Pancreas (tissue), 10 donors: ENCODE measurements at regions not wholly inside any gene's neighbourhood (a gene's known extent, or its start where the extent isn't known, plus 50 kb on each side); places are given as distances from the start of the nearest gene placed in this dataset.

Experiments
- ATAC-seq, 4 donors: fragments of 200-7000 bp; cut with Tn5 transposase; one replicate each; pipeline versions ENCODE4 v1.8.0 to v1.9.1; 2020; ENCODE audit warnings: mild to moderate bottlenecking in 4 of 4, moderate library complexity in 4 of 4
- DNase-seq, 6 donors: peaks; one replicate each; pipeline ENCODE4 v3.0.0-alpha.2; 2020
- FAIRE-seq: peaks from 2 replicates; lab custom pipeline; 2012; peaks lifted over from hg19 to GRCh38; lab: Jason Lieb, UNC
- H3K27ac ChIP-seq, 4 donors: fragments of 200-600 bp; sonication (generic); 1 replicate in 3 of 4; 2 replicates in 1 of 4; pipeline versions ENCODE4 v1.5.0 to v1.8.0; 2020
- H3K27me3 ChIP-seq, 4 donors: fragments of 200-600 bp; one replicate each; pipeline ENCODE4 v1.8.0; 2021
- H3K36me3 ChIP-seq, 3 donors: fragments of 200-600 bp; sonication (generic) in 1 of 3; one replicate each; pipeline versions ENCODE4 v1.5.0 to v1.8.0; 2020 to 2021
- H3K4me1 ChIP-seq, 3 donors: fragments of 200-600 bp; one replicate each; pipeline ENCODE4 v1.8.0; 2021
- H3K4me3 ChIP-seq, 4 donors: fragments of 200-600 bp; sonication (generic) in 2 of 4; one replicate each; pipeline versions ENCODE4 v1.5.0 to v1.8.0; 2020 to 2021
- H3K9me3 ChIP-seq, 4 donors: fragments of 200-600 bp; one replicate each; pipeline ENCODE4 v1.8.0; 2021
- CTCF ChIP-seq, 4 donors: fragments of 200-600 bp; sonication (generic) in 3 of 4; IDR thresholded peaks; one replicate each; pipeline versions ENCODE4 v1.5.0 to v1.8.0; 2021; ENCODE audit warnings: antibody characterized with exemption in 4 of 4
- WGBS, 2 donors: extraction: QIAGEN DNeasy Blood & Tissue Kit; methylation state at CpG; one replicate each; pipeline ENCODE4 v1.1.7; 2013; 5-methylcytosine and 5-hydroxymethylcytosine counted together
- intact Hi-C, 3 donors: fragments of 100-400 bp; cut with DNase I; formaldehyde crosslinking; loops; one replicate each; pipeline versions ENCODE4 v1.11.1 to v1.14.2; 2022
- donor health status: healthy with polysubstance abuse.
- donor health status: DM: no; HTN: no; CAD: no; lungs with moderate emphysema.
- donor health status: DM: no; HTN: no; CAD: no.
- donor health status: control.
- donor health status: control.
- donor health status: Bipolar disorder and iron deficiency.
- donor health status: DM: yes; HTN: yes; CAD: no.
- donor health status: DM: no; HTN: no; CAD: no.
- donor health status: DM: no; HTN: no; CAD: no.
- donor health status: DM: yes; HTN: yes; CAD: no.

- no peak for ATAC-seq
- Histone ChIP-seq H3K36me3 (no peaks in the 10 kb centered on the region), H3K27me3 (no peaks in the 10 kb centered on the region), H3K4me3 (no peak overlapping the region), H3K9me3 (no peaks in the 10 kb centered on the region), H3K4me1 (peaks cover 0 to 25% (median 0%) of the 10 kb centered on the region in 3 donors), H3K27ac (no peak overlapping the region)
- FAIRE-seq, result no peak
- no peak for TF ChIP-seq CTCF (IDR thresholded peaks at IDR 0.05)
- WGBS, 2 donors, result 63 to 70% methylated on average over 5 of the region's 5 CpGs
- intact Hi-C loops, result no loop called here
- DNase-seq, result no peak
Measured at GRCh38 chr6:105757512-105758200, 328.5 kb upstream of the PRDM1 start.

GRCh38 chr6:105755885-105756284, 330.3 kb upstream of the PRDM1 start:
- TF ChIP-seq CTCF (IDR thresholded peaks at IDR 0.05), result no peak
- FAIRE-seq, result no peak
- peaks cover 0 to 18% (median 0%) of the 10 kb centered on the region in 3 donors for H3K4me1 ChIP-seq
- intact Hi-C loops, result no loop called here
- 79 to 87% methylated on average over 4 of the region's 4 CpGs for WGBS, 2 donors
- H3K27ac ChIP-seq, result no peak overlapping the region
- no peaks in the 10 kb centered on the region for H3K9me3 ChIP-seq
- H3K27me3 ChIP-seq, result no peaks in the 10 kb centered on the region
- DNase-seq, result no peak
- no peak for ATAC-seq
- H3K36me3 ChIP-seq, result no peaks in the 10 kb centered on the region
- H3K4me3 ChIP-seq, result no peak overlapping the region

- Histone ChIP-seq H3K27ac (no peak overlapping the region), H3K4me1 (no peaks in the 10 kb centered on the region), H3K4me3 (no peak overlapping the region), H3K9me3 (no peaks in the 10 kb centered on the region), H3K27me3 (no peaks in the 10 kb centered on the region), H3K36me3 (no peaks in the 10 kb centered on the region)
- WGBS, 2 donors, result 53 to 59% methylated on average over 6 of the region's 6 CpGs
- ATAC-seq (no peak), FAIRE-seq (no peak), DNase-seq (no peak)
- no peak for TF ChIP-seq CTCF (IDR thresholded peaks at IDR 0.05)
- intact Hi-C loops, result no loop called here
Measured at GRCh38 chr6:105753620-105754211, 332.4 kb upstream of the PRDM1 start.

DNA sequence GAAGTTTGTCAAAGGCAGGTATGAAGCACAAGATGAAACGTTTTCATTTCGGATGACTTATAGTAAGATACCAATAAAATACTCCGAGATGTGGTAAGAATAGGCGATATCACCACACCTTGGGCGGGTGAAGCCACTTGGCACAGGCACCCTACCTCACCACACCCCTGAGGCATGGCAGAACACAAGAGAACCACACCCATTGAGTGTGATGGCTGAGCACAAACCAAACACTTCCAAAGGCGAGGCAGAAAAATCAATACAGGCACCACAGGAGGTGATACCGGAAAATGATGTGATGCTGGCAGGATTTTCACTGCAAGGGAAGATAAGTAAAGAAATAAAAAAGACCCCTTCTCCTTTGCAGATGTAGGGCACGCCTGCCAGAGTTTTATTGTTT, 332.9 kb upstream of the PRDM1 start:
- WGBS, 2 donors, result 74 to 77% methylated on average over 8 of the region's 8 CpGs
- no peak overlapping the region for H3K27ac ChIP-seq
- ATAC-seq (peak in 1 of 4 donors; percentile 38), DNase-seq (no peak), FAIRE-seq (no peak)
- no peaks in the 10 kb centered on the region for H3K4me1 ChIP-seq
- no peaks in the 10 kb centered on the region for H3K36me3 ChIP-seq
- intact Hi-C loops, result no loop called here
- no peak overlapping the region for H3K4me3 ChIP-seq
- H3K9me3 ChIP-seq, result no peaks in the 10 kb centered on the region
- TF ChIP-seq CTCF (IDR thresholded peaks at IDR 0.05), result no peak
- H3K27me3 ChIP-seq, result no peaks in the 10 kb centered on the region

DNA sequence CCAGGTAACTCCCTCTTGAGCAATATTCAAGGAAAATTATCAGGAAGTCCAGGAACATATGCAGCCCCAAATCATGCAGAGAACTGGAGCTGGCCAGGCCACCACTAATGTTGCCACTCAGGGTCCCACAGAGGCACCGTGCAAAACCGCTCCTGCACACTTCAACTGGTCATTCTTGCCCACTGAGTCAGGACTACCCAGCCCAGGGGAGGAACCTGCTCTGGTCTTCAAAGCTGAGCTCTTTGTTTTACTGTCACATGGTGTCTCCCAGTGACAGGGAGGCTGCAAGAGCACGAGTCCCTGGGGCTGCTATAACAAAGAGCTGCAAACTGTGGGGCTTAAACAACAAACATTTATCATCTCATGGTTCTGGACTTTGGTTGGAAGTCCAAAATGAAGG, 336.0 kb upstream of the PRDM1 start:
- ATAC-seq (no peak), FAIRE-seq (no peak), DNase-seq (no peak)
- Histone ChIP-seq H3K27ac (no peak overlapping the region), H3K27me3 (no peaks in the 10 kb centered on the region), H3K36me3 (no peaks in the 10 kb centered on the region), H3K9me3 (no peaks in the 10 kb centered on the region), H3K4me3 (no peak overlapping the region), H3K4me1 (no peaks in the 10 kb centered on the region)
- 74 to 75% methylated on average over 3 of the region's 3 CpGs for WGBS, 2 donors
- TF ChIP-seq CTCF (IDR thresholded peaks at IDR 0.05), result no peak
- intact Hi-C loops, result no loop called here
